Smooth muscle cell (in vitro differentiated cells): ENCODE measurements at regions not wholly inside any gene's neighbourhood (a gene's known extent, or its start where the extent isn't known, plus 50 kb on each side); places are given as distances from the start of the nearest gene placed in this dataset.

Experiments used
- DNase-seq: peaks from one replicate; lab custom pipeline; 2025; ENCODE audit not compliant: unreplicated experiment; lab: John Stamatoyannopoulos, UW
- H2AFZ ChIP-seq: fragments of 200-600 bp; sonication (generic); 2 replicates; pipeline ENCODE4 v1.6.0; 2016; ENCODE audit warnings: antibody characterized with exemption, low read depth, mild to moderate bottlenecking
- H3F3A ChIP-seq: fragments of 200-600 bp; sonication (generic); 2 replicates; pipeline ENCODE4 v1.6.0; 2017; ENCODE audit warnings: antibody characterized with exemption, low read depth
- H3K27ac ChIP-seq: fragments of 200-600 bp; sonication (generic); 2 replicates; pipeline ENCODE4 v1.5.1; 2016; ENCODE audit warnings: low read depth, mild to moderate bottlenecking
- H3K27me3 ChIP-seq: fragments of 200-600 bp; sonication (generic); 2 replicates; pipeline ENCODE4 v1.6.1; 2016; ENCODE audit warnings: low read depth, mild to moderate bottlenecking
- H3K36me3 ChIP-seq: fragments of 200-600 bp; sonication (generic); 2 replicates; pipeline ENCODE4 v1.5.1; 2016; ENCODE audit warnings: low read depth
- H3K4me1 ChIP-seq: fragments of 200-600 bp; sonication (generic); 2 replicates; pipeline ENCODE4 v1.5.1; 2016; ENCODE audit warnings: low read depth
- H3K4me2 ChIP-seq: fragments of 200-600 bp; sonication (generic); 2 replicates; pipeline ENCODE4 v1.6.0; 2016; ENCODE audit warnings: mild to moderate bottlenecking
- H3K4me3 ChIP-seq: fragments of 200-600 bp; sonication (generic); 2 replicates; pipeline ENCODE4 v1.5.1; 2016; ENCODE audit warnings: mild to moderate bottlenecking
- H3K79me2 ChIP-seq: fragments of 200-600 bp; sonication (generic); 2 replicates; pipeline ENCODE4 v1.6.0; 2016; ENCODE audit warnings: low read depth, mild to moderate bottlenecking
- H3K9ac ChIP-seq: fragments of 200-600 bp; sonication (generic); 2 replicates; pipeline ENCODE4 v1.6.0; 2016; ENCODE audit warnings: low read depth
- H3K9me3 ChIP-seq: fragments of 200-600 bp; sonication (generic); replicated peaks from 2 replicates; pipeline ENCODE4 v1.5.1; 2016; ENCODE audit warnings: low read depth
- H4K20me1 ChIP-seq: fragments of 200-600 bp; sonication (generic); 2 replicates; pipeline ENCODE4 v1.6.0; 2016; ENCODE audit warnings: low read depth
- WGBS: methylation state at CpG from one replicate; pipeline ENCODE4 v1.1.7; 2016; ENCODE audit warnings: low lambda C conversion rate; 5-methylcytosine and 5-hydroxymethylcytosine counted together
- TF ChIP-seq, protein P1 (sequence below): fragments of 200-600 bp; sonication (generic); IDR thresholded peaks from 2 replicates; pipeline ENCODE4 v1.5.1; 2017; ENCODE audit warnings: borderline replicate concordance, mild to moderate bottlenecking, antibody characterized with exemption; ENCODE audit not compliant: insufficient read depth, poor library complexity, severe bottlenecking

DNA sequence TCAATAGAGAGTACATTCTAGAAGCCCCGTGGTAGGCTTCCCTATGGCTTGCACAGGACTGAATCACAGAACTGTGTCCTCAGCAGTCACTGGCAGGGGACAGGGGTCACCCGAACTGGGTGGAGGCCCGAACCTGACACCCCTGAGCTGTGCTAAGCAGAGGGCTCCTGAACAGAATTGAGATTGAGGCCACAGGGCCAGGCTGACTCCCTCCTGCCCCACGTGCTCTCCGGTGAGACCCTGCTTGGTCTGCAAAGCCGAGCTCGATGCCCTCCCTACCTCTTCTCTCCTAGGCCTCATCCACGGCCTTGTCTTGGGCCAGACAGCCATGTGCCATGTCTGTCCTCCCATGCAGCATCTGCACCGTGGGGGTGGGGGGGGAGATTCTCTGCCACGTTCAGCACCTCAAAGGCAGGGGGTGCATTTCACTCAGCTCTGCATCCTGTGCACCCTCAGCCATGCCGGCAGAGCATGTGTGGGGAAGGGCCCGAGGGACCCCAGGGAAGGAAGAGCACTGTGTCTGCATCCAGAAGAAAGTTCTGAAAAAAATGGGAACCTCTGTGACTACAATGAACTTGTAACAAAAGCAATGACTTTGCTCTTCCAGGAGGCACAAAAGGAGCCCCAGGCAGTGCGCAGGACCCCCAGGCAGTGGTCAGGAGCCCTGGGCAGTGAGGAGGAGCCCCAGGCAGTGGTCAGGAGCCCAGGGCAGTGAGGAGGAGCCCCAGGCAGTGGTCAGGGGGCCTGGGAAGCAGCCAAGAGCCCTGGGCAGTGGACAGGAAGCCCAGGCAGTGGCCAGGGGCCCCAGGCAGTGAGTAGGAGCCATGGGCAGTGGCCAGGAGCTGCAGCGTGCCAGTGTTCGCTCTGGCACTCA lies 76.7 kb upstream of the SEPTIN5 start:
- WGBS, result 85% methylated on average over 15 of the region's 15 CpGs
- H3K36me3 ChIP-seq, result no peaks in the 10 kb centered on the region
- H3K27me3 ChIP-seq, result no peaks in the 10 kb centered on the region
- no peaks in the 10 kb centered on the region for H3K79me2 ChIP-seq
- H3K9me3 ChIP-seq, result no peaks in the 10 kb centered on the region
- H4K20me1 ChIP-seq, result no peaks in the 10 kb centered on the region
- no peak overlapping the region for H3K4me2 ChIP-seq
- H3K4me3 ChIP-seq, result no peak overlapping the region
- no peak overlapping the region for H3K9ac ChIP-seq
- no peaks in the 10 kb centered on the region for H3K4me1 ChIP-seq
- H2AFZ ChIP-seq, result no peak overlapping the region
- TF ChIP-seq, protein P1, sequence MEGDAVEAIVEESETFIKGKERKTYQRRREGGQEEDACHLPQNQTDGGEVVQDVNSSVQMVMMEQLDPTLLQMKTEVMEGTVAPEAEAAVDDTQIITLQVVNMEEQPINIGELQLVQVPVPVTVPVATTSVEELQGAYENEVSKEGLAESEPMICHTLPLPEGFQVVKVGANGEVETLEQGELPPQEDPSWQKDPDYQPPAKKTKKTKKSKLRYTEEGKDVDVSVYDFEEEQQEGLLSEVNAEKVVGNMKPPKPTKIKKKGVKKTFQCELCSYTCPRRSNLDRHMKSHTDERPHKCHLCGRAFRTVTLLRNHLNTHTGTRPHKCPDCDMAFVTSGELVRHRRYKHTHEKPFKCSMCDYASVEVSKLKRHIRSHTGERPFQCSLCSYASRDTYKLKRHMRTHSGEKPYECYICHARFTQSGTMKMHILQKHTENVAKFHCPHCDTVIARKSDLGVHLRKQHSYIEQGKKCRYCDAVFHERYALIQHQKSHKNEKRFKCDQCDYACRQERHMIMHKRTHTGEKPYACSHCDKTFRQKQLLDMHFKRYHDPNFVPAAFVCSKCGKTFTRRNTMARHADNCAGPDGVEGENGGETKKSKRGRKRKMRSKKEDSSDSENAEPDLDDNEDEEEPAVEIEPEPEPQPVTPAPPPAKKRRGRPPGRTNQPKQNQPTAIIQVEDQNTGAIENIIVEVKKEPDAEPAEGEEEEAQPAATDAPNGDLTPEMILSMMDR, result no peak
- no peak overlapping the region for H3K27ac ChIP-seq
- no peaks in the 10 kb centered on the region for H3F3A ChIP-seq
- no peak for DNase-seq

DNA sequence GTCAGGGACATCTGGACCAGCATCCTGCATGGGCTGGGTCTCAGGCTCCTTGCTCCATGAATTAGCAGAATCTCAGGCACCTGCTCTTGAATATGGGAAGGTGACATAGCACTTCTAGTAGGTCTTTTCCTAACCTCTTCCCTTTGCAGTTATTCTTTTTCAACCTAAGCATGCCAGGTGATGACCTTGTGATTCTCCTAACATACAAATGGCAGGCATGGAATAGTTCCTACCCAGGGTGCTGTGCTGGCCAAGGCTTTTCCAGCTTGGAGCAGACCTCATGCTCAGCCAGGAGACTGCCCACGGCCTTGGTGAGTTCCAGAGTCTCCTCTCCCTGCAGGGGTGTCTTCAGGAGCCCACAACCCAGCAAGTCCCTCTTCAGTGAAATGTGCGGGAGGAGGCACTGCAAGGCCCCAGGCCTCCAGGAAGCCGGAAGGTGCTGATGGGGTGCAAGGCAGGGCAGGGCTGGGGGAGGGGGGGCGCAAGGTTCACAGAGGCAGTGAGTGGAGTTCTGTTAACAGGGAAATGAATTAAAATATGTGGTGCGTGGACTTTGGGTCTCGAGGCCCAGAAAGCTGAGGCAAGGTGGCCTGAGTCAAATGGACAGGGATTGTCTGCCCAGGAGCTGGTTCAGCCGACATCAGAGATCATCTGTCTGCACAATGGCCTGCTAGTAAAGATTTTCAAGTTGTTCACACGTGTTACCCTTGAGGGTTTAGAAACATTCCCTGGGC lies 75.9 kb upstream of the SEPTIN5 start:
- H2AFZ ChIP-seq, result no peak overlapping the region
- no peak overlapping the region for H3K4me2 ChIP-seq
- no peak overlapping the region for H3K9ac ChIP-seq
- 91% methylated on average over 8 of the region's 8 CpGs for WGBS
- no peak overlapping the region for H3K4me3 ChIP-seq
- H3K36me3 ChIP-seq, result no peaks in the 10 kb centered on the region
- no peak overlapping the region for H3K27ac ChIP-seq
- no peaks in the 10 kb centered on the region for H3K9me3 ChIP-seq
- H3K79me2 ChIP-seq, result no peaks in the 10 kb centered on the region
- H3F3A ChIP-seq, result no peaks in the 10 kb centered on the region
- no peaks in the 10 kb centered on the region for H3K27me3 ChIP-seq
- no peaks in the 10 kb centered on the region for H3K4me1 ChIP-seq
- H4K20me1 ChIP-seq, result no peaks in the 10 kb centered on the region
- DNase-seq, result no peak
- TF ChIP-seq, protein P1, result no peak

DNA sequence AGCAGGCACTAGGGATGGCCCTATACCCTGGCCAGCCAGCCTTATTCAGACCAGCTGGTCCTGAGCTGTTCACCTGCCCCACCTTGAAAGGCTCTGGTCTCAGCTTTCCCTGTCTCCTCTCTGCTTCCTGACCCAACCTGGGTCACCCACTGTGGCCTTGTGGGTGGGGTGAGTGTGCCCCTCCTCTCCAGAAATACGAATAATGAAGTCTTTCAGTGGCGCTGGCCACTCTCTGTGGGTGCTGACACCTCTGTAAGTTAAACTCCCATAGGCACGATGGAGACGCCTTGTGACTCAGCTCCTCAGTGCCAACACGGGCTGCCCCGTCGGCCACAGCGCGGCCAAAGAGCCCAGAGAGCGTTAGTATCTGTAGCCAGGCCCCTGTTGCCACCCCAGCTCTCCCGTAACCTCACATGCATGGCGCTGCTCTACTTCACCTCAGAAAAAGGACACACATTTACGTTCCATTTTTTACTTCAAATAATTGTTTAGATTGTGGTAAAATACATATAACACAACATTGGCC lies 74.6 kb upstream of the SEPTIN5 start:
- Histone ChIP-seq H3K79me2 (no peaks in the 10 kb centered on the region), H3K9ac (no peak overlapping the region), H3K4me3 (no peak overlapping the region), H3K27ac (no peak overlapping the region), H3K36me3 (no peaks in the 10 kb centered on the region), H3K4me2 (no peak overlapping the region), H3F3A (no peaks in the 10 kb centered on the region), H3K27me3 (no peaks in the 10 kb centered on the region), H3K4me1 (no peaks in the 10 kb centered on the region), H2AFZ (no peak overlapping the region), H3K9me3 (no peaks in the 10 kb centered on the region), H4K20me1 (no peaks in the 10 kb centered on the region)
- TF ChIP-seq, protein P1, result no peak
- DNase-seq, result no peak
- WGBS, result 94% methylated on average over 13 of the region's 13 CpGs
